ENCODE measurements at regions not wholly inside any gene's neighbourhood (a gene's known extent, or its start where the extent isn't known, plus 50 kb on each side); places are given as distances from the start of the nearest gene placed in this dataset.

DNA sequence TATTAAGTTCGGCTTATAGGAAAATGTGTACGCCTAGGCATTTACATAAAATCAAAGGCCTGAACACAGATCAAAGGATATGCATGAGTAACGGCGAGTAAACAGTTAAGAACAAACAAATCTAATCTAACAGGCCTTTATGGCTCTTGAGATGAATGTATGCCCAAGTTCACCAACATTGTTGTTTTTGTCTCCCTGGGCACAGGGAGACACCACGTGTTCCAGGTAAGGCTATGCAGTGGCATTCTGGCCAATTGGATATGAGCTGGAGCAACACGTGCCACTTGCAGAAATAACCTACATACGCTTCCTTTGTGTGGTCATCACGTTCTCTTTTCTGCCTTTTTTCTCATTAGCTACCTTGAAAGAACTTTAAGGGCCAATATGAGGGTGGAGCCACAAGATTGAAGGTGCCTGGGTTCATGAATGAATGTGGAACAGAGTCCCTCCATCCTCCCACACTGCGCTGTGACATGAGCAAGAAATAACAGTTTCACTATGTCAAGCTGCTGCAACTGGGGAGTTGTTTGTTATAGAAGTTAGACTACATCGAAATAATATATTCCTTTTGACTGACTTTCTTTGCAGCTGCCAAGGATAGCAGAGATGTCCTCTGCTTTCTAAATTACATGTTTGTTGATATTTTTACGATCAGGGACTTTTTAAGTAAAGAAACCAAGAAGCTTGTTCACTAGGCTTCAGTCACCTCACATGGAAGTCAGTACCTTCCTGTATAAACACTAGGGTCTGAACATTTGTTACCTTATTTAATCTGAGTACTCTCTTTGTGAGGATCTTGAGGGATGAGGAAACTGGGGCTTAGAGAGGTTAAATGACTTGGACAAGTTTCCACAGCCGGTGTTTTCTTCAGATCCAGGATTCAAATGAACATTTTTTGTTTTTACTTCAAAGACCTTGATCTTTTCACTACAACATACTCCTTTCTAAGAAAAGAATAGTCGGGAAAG, 427.5 kb upstream of the TBL1XR1 start:
- TF ChIP-seq, protein P1, sequence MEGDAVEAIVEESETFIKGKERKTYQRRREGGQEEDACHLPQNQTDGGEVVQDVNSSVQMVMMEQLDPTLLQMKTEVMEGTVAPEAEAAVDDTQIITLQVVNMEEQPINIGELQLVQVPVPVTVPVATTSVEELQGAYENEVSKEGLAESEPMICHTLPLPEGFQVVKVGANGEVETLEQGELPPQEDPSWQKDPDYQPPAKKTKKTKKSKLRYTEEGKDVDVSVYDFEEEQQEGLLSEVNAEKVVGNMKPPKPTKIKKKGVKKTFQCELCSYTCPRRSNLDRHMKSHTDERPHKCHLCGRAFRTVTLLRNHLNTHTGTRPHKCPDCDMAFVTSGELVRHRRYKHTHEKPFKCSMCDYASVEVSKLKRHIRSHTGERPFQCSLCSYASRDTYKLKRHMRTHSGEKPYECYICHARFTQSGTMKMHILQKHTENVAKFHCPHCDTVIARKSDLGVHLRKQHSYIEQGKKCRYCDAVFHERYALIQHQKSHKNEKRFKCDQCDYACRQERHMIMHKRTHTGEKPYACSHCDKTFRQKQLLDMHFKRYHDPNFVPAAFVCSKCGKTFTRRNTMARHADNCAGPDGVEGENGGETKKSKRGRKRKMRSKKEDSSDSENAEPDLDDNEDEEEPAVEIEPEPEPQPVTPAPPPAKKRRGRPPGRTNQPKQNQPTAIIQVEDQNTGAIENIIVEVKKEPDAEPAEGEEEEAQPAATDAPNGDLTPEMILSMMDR (IDR thresholded peaks at IDR 0.05) = no peak
- TF ChIP-seq POLR2A (IDR thresholded peaks at IDR 0.05) = no peak
